Calu3 (cell line): ENCODE measurements at regions not wholly inside any gene's neighbourhood (a gene's known extent, or its start where the extent isn't known, plus 50 kb on each side); places are given as distances from the start of the nearest gene placed in this dataset.

Experiments used
- BruUV-seq: library from RNA; stranded (reverse); fragments of 400-500 nt; replicated peaks from 2 replicates; lab custom pipeline; 2021; lab: Mats Ljungman, UMichigan
- CTCF ChIA-PET: fragments of 300-600 bp; sonication (Branson Sonifier 250); formaldehyde crosslinking; loops from one replicate; lab custom pipeline; 2022; ENCODE audit warnings: antibody characterized with exemption; lab: Charles Lee
- DNase-seq: peaks from one replicate; pipeline ENCODE4 v3.0.0; 2022
- H3K27ac Mint-ChIP-seq: one replicate; pipeline ENCODE4 v1.8.0; 2022; ENCODE audit warnings: mixed read lengths; ENCODE audit not compliant: unreplicated experiment
- H3K27me3 Mint-ChIP-seq: one replicate; pipeline ENCODE4 v1.8.0; 2022; ENCODE audit warnings: mixed read lengths; ENCODE audit not compliant: unreplicated experiment
- H3K36me3 Mint-ChIP-seq: one replicate; pipeline ENCODE4 v1.8.0; 2022; ENCODE audit warnings: mild to moderate bottlenecking, moderate library complexity, mixed read lengths; ENCODE audit not compliant: insufficient read depth, unreplicated experiment
- H3K4me1 Mint-ChIP-seq: one replicate; pipeline ENCODE4 v1.8.0; 2022; ENCODE audit warnings: mild to moderate bottlenecking, low read depth, mixed read lengths; ENCODE audit not compliant: unreplicated experiment
- H3K4me3 Mint-ChIP-seq: one replicate; pipeline ENCODE4 v1.8.0; 2022; ENCODE audit warnings: mild to moderate bottlenecking, low read depth, moderate library complexity, mixed read lengths; ENCODE audit not compliant: unreplicated experiment
- H3K9me3 Mint-ChIP-seq: one replicate; pipeline ENCODE4 v1.8.0; 2022; ENCODE audit warnings: low read depth, mixed read lengths; ENCODE audit not compliant: unreplicated experiment
- CTCF ChIP-seq: fragments of 200-600 bp; IDR thresholded peaks from one replicate; pipeline ENCODE4 v1.8.0; 2022; ENCODE audit warnings: antibody characterized with exemption; ENCODE audit not compliant: unreplicated experiment
- intact Hi-C: fragments of 100-400 bp; cut with micrococcal nuclease; formaldehyde crosslinking; loops from one replicate; pipeline ENCODE4 v1.10.0; 2022; ENCODE audit not compliant: unreplicated experiment

DNA sequence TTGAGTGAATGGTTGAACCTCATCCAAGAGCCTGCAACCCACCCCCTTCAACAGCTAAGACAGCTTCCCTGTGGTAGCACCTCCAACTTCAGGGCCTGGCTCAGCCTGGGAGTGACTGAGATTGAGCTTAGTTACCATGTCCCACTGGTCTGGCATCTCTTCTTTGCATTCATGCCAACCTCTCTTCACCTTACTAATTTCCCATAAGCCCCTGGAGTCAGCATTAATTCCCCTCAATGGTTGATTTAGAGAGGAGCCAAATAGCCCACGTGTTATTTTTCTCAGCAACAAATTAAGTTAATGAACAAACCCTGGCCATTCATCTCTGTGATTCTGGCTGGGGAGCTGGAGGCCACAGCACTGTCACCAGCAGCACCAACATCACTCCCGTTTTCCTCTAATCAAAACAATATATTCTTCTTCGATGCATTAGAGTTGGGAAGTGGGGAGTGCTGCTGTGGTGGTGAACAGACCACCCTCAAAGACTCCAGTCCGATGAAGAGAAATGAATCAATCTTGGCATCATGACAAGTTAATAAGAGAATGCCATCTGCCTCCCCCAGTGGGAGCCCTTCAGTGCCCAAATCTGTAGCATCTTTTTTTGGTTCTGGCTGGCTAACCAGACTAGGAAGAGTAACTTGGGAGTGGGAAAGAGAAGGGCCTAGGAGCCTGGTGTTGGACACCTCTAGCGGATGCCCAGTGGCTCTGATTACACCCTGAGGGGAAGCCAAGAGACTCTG lies 83.2 kb upstream of the ADRA1D start:
- Mint-ChIP-seq H3K4me1 (no peaks in the 10 kb centered on the region), H3K27ac (no peak overlapping the region), H3K27me3 (peaks cover 73% of the 10 kb centered on the region), H3K9me3 (no peaks in the 10 kb centered on the region), H3K36me3 (no peaks in the 10 kb centered on the region), H3K4me3 (no peak overlapping the region)
- intact Hi-C loops, result no loop called here
- CTCF ChIA-PET, result no interaction called here
- no TSS peak for BruUV-seq
- DNase-seq, result no peak
- TF ChIP-seq CTCF, result no peak

DNA sequence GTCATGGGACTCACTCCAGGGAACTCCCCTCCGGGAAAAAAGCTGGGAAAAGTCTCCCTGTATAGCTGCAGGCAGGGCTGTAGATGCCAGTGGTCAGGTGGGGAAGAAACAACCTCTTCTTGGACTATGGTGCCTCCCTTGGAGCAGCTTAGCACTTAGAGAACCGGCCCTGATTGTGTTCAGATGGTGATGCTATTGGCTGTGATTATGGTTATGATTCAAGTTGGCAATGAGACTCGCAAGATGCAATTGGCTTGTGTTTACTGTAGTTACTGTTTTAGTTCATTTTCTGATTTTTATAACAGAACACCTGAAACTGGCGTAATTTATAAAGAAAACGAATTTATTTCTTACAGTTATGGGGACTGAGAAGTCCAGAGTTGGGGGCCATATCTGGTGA lies 80.9 kb upstream of the ADRA1D start:
- peaks cover 53% of the 10 kb centered on the region for H3K27me3 Mint-ChIP-seq
- H3K4me1 Mint-ChIP-seq, result no peaks in the 10 kb centered on the region
- DNase-seq, result no peak
- H3K27ac Mint-ChIP-seq, result no peak overlapping the region
- intact Hi-C loops, result no loop called here
- CTCF ChIA-PET, result no interaction called here
- H3K9me3 Mint-ChIP-seq, result no peaks in the 10 kb centered on the region
- no TSS peak for BruUV-seq
- H3K36me3 Mint-ChIP-seq, result no peaks in the 10 kb centered on the region
- TF ChIP-seq CTCF, result no peak
- H3K4me3 Mint-ChIP-seq, result no peak overlapping the region

- DNase-seq, result no peak
- no peaks in the 10 kb centered on the region for H3K9me3 Mint-ChIP-seq
- H3K27me3 Mint-ChIP-seq, result peaks cover 52% of the 10 kb centered on the region
- H3K36me3 Mint-ChIP-seq, result no peaks in the 10 kb centered on the region
- BruUV-seq, result no TSS peak
- no peak for TF ChIP-seq CTCF
- no peak overlapping the region for H3K27ac Mint-ChIP-seq
- intact Hi-C loops, result no loop called here
- CTCF ChIA-PET, result interaction anchor here (0.6 kb wide), 1 partner anchor 126 kb away, joined by 7 read pairs; no protein-coding TSS in a partner anchor
- H3K4me1 Mint-ChIP-seq, result no peaks in the 10 kb centered on the region
- H3K4me3 Mint-ChIP-seq, result no peak overlapping the region
These were observed 80.1 kb upstream of the ADRA1D start for GRCh38 chr20:4329232-4329631.

DNA sequence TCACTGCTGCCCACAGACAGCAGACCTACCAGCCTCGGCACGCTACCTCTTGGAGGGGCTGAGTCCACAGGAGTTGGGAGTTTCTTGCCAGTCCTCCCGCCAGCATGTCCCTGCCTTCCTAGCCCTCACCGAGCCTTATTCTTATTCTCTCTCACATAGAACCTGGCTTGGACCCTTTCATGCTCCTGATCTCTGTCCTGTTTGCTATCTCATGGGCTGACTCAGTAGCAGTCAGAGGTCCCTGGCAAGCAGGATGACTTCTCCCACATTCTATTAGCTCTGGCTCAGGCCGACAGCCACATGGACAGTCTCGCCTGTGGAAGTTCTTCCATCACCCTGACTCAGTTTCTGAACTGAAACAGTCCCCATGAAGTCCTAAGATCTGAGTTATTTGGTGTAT lies 79.5 kb upstream of the ADRA1D start:
- Mint-ChIP-seq H3K27ac (no peak overlapping the region), H3K4me1 (no peaks in the 10 kb centered on the region), H3K27me3 (peaks cover 52% of the 10 kb centered on the region), H3K36me3 (no peaks in the 10 kb centered on the region), H3K4me3 (no peak overlapping the region), H3K9me3 (no peaks in the 10 kb centered on the region)
- no peak for TF ChIP-seq CTCF
- no peak for DNase-seq
- no TSS peak for BruUV-seq
- intact Hi-C loops, result no loop called here
- CTCF ChIA-PET, result no interaction called here
